Ovary (tissue), 7 donors: ENCODE measurements at regions not wholly inside any gene's neighbourhood (a gene's known extent, or its start where the extent isn't known, plus 50 kb on each side); places are given as distances from the start of the nearest gene placed in this dataset.
A peak's percentile ranks its signal among the peaks of the same experiment; 100 is the strongest.
"Not testable (repeated sequence)": the region's sequence is repeated elsewhere in the genome, so short reads cannot be mapped to it uniquely, and the experiment has no call there.

Source experiments
- DNase-seq, 5 donors: peaks; one replicate each; pipeline ENCODE4 v3.0.0-alpha.2; 2019 to 2020
- H3K27ac ChIP-seq, 2 donors: fragments of 200-600 bp; one replicate each; pipeline versions ENCODE4 v1.5.1 to v1.8.0; 2019 to 2022
- H3K27me3 ChIP-seq: fragments of 200-600 bp; one replicate; pipeline ENCODE4 v1.8.0; 2022
- H3K36me3 ChIP-seq: fragments of 200-600 bp; sonication (generic); one replicate; pipeline ENCODE4 v1.5.1; 2019
- H3K4me1 ChIP-seq: one replicate; pipeline ENCODE4 v1.8.1; 2013; ENCODE audit warnings: mild to moderate bottlenecking, moderate library complexity; ENCODE audit not compliant: insufficient read depth
- H3K4me3 ChIP-seq: fragments of 200-600 bp; sonication (generic); one replicate; pipeline ENCODE4 v1.5.1; 2017
- H3K9me3 ChIP-seq, 2 donors: fragments of 200-600 bp in 1 of 2; sonication (generic) in 1 of 2; one replicate each; pipeline versions ENCODE4 v1.5.1 to v1.8.1; 2013 to 2019; ENCODE audit warnings: mild to moderate bottlenecking in 1 of 2, moderate library complexity in 1 of 2
- CTCF ChIP-seq, 3 donors: fragments of 450-650 bp in 2 of 3; fragments of 200-600 bp in 1 of 3; IDR thresholded peaks; one replicate each; pipeline versions ENCODE4 v1.5.1 to v1.8.0; 2016 to 2022; ENCODE audit warnings: antibody characterized with exemption in 3 of 3, mild to moderate bottlenecking in 1 of 3
- EP300 ChIP-seq: sonication (generic); formaldehyde crosslinking; IDR thresholded peaks from one replicate; pipeline ENCODE4 v1.6.1; 2017; ENCODE audit warnings: antibody characterized with exemption
- POLR2A ChIP-seq: fragments of 450-650 bp; IDR thresholded peaks from one replicate; pipeline ENCODE4 v1.6.1; 2017; ENCODE audit warnings: antibody characterized with exemption, mild to moderate bottlenecking, moderate library complexity
- WGBS, 3 donors: extraction: QIAGEN DNeasy Blood & Tissue Kit in 1 of 3; methylation state at CpG; one replicate each; pipeline versions ENCODE4 v1.1.5 to v1.1.7; 2013 to 2017; 5-methylcytosine and 5-hydroxymethylcytosine counted together
- intact Hi-C, 4 donors: fragments of 100-400 bp; cut with DNase I; formaldehyde crosslinking; loops; one replicate each; pipeline versions ENCODE4 v1.11.0 to v1.15.1; 2022 to 2023
- donor health status: DM: no; HTN: no; CAD: no; lungs with moderate emphysema.
- donor health status: DM: no; HTN: no; CAD: no.
- donor health status: Bipolar disorder and iron deficiency.
- donor health status: DM: no; HTN: no; CAD: no.
- donor health status: DM: yes; HTN: yes; CAD: no.

- no peak for DNase-seq
- Histone ChIP-seq H3K4me3 (no peak overlapping the region), H3K27ac (no peak overlapping the region), H3K27me3 (no peaks in the 10 kb centered on the region), H3K9me3 (no peaks in the 10 kb centered on the region), H3K4me1 (no peaks in the 10 kb centered on the region), H3K36me3 (no peaks in the 10 kb centered on the region)
- WGBS, 3 donors = 80 to 91% (median 88%) methylated on average over 5 of the region's 5 CpGs
- no peak for TF ChIP-seq EP300
- TF ChIP-seq POLR2A = no peak
- no peak for TF ChIP-seq CTCF (IDR thresholded peaks at IDR 0.05)
- intact Hi-C loops = no loop called here
Measured at GRCh38 chr6:58198301-58198700, 880.9 kb downstream of the PRIM2 start.

GRCh38 chr6:58237124-58237523 lies 919.7 kb downstream of the PRIM2 start:
- H3K36me3 ChIP-seq, H3K9me3 ChIP-seq, H3K4me3 ChIP-seq, intact Hi-C loops, H3K4me1 ChIP-seq, H3K27me3 ChIP-seq, DNase-seq, H3K27ac ChIP-seq: not testable (repeated sequence)
- 91 to 100% (median 93%) methylated on average over 1 of the region's 1 CpG for whole genome bisulfite sequencing, 3 donors

GRCh38 chr6:58238421-58238820 lies 921.0 kb downstream of the PRIM2 start:
- H3K36me3 ChIP-seq, intact Hi-C loops, DNase-seq, H3K27ac ChIP-seq, H3K4me1 ChIP-seq, H3K9me3 ChIP-seq, H3K27me3 ChIP-seq, H3K4me3 ChIP-seq: not testable (repeated sequence)

GRCh38 chr6:58257625-58258024 lies 940.2 kb downstream of the PRIM2 start:
- H3K4me3 ChIP-seq, H3K4me1 ChIP-seq, H3K27me3 ChIP-seq, H3K9me3 ChIP-seq, H3K36me3 ChIP-seq, H3K27ac ChIP-seq, intact Hi-C loops: not testable (repeated sequence)
- DNase-seq = peak in 1 of 5 donors; percentile 3
- WGBS, 3 donors = 88 to 95% (median 94%) methylated on average over 20 to 23 of the region's 23 CpGs

- DNase-seq = no peak
- Histone ChIP-seq H3K27me3 (no peaks in the 10 kb centered on the region), H3K4me1 (no peaks in the 10 kb centered on the region), H3K36me3 (no peaks in the 10 kb centered on the region), H3K27ac (no peak overlapping the region), H3K9me3 (no peaks in the 10 kb centered on the region), H3K4me3 (no peak overlapping the region)
- intact Hi-C loops = no loop called here
- no peak for TF ChIP-seq CTCF (IDR thresholded peaks at IDR 0.05)
- no peak for TF ChIP-seq POLR2A
- no peak for TF ChIP-seq EP300
Measured at GRCh38 chr6:58290177-58290576, 972.7 kb downstream of the PRIM2 start.

- WGBS, 3 donors = 36 to 57% (median 53%) methylated on average over 1 of the region's 1 CpG
- H3K4me1 ChIP-seq = not testable (repeated sequence)
Measured at GRCh38 chr6:58291319-58291718, 973.9 kb downstream of the PRIM2 start.

GRCh38 chr6:58307901-58308300 lies 990.5 kb downstream of the PRIM2 start:
- intact Hi-C loops, H3K9me3 ChIP-seq, H3K27ac ChIP-seq, H3K36me3 ChIP-seq, H3K27me3 ChIP-seq, DNase-seq, H3K4me3 ChIP-seq, H3K4me1 ChIP-seq: not testable (repeated sequence)

More at GRCh38 chr6:58291319-58291718, 973.9 kb downstream of the PRIM2 start:
- H3K4me3 ChIP-seq, intact Hi-C loops, H3K9me3 ChIP-seq, DNase-seq, H3K27me3 ChIP-seq, H3K27ac ChIP-seq, H3K36me3 ChIP-seq: not testable (repeated sequence)

GRCh38 chr6:58332108-58332507 lies 1014.7 kb downstream of the PRIM2 start:
- DNase-seq, H3K4me1 ChIP-seq, H3K27ac ChIP-seq, H3K27me3 ChIP-seq, intact Hi-C loops, H3K36me3 ChIP-seq, H3K4me3 ChIP-seq, H3K9me3 ChIP-seq: not testable (repeated sequence)

GRCh38 chr6:58342287-58342686 lies 1024.9 kb downstream of the PRIM2 start:
- intact Hi-C loops, H3K4me1 ChIP-seq, H3K9me3 ChIP-seq, H3K27me3 ChIP-seq, H3K27ac ChIP-seq, H3K4me3 ChIP-seq, DNase-seq, H3K36me3 ChIP-seq: not testable (repeated sequence)
- WGBS, 3 donors = 80 to 91% (median 82%) methylated on average over 5 of the region's 5 CpGs

GRCh38 chr6:58347534-58347933 lies 1030.1 kb downstream of the PRIM2 start:
- H3K36me3 ChIP-seq, DNase-seq, intact Hi-C loops, H3K4me1 ChIP-seq, H3K27ac ChIP-seq, H3K4me3 ChIP-seq, H3K27me3 ChIP-seq, H3K9me3 ChIP-seq: not testable (repeated sequence)
- 73 to 83% (median 76%) methylated on average over 2 of the region's 2 CpGs for WGBS, 3 donors

- H3K36me3 ChIP-seq, DNase-seq, intact Hi-C loops, H3K9me3 ChIP-seq, H3K4me1 ChIP-seq, H3K27me3 ChIP-seq, H3K4me3 ChIP-seq, H3K27ac ChIP-seq: not testable (repeated sequence)
- WGBS, 3 donors = 76 to 90% (median 88%) methylated on average over 1 of the region's 1 CpG
Measured at GRCh38 chr6:58351619-58352018, 1034.2 kb downstream of the PRIM2 start.
